GM18951 (cell line): ENCODE measurements at regions not wholly inside any gene's neighbourhood (a gene's known extent, or its start where the extent isn't known, plus 50 kb on each side); places are given as distances from the start of the nearest gene placed in this dataset.

Experiments
- POLR2A ChIP-seq: IDR thresholded peaks from 4 replicates; pipeline ENCODE4 v1.6.1; 2011; ENCODE audit warnings: mild to moderate bottlenecking; ENCODE audit not compliant: insufficient read length, insufficient read depth; ENCODE audit errors: extremely low read depth
- in situ Hi-C: fragments of 300-500 bp; cut with MboI; formaldehyde crosslinking; loops from one replicate; pipeline ENCODE4 v1.12.0; 2022; ENCODE audit warnings: low sequenced_read_pairs, mixed read lengths, inconsistent platforms; ENCODE audit not compliant: unreplicated experiment

DNA sequence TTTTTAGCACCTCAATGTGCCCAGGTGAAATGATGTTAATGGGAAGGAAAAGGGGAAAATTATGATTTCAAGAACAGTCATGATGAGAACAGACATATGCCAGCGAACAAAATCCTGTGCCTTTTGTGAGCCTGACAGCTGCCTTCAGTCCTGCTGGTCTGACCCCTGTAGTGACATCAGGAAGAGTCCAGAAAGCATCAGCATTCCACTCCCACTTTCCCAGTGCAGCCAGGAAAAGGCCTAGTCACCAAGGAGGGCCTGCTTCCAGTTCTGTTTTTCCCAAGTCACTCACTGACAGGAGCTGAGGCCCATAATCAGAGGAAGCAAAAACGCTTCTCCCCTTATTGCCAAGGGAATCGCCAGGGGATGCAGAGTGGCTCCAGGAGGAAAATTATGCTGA is 218.4 kb downstream of the ABHD5 start:
- in situ Hi-C loops = no loop called here
- TF ChIP-seq POLR2A = no peak

DNA sequence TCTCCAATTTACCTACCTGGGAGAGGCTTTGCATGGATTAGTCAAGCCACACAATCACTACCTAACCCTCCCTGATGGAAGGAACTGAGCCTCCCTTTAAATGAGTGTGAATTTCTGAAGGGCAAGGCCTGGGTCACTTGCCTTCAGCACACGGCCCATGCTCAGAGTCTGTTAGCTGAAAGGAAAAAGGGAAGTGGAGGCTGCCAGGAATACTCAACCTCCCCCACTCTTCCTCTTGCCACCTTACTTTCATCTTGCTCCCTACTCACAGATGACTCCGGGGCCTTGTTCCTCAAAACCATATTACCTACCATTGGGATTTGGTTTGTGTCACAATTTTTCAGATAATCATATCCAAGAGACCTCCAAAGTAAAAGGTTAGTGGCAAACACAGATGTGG is 220.0 kb downstream of the ABHD5 start:
- TF ChIP-seq POLR2A = no peak
- in situ Hi-C loops = no loop called here

DNA sequence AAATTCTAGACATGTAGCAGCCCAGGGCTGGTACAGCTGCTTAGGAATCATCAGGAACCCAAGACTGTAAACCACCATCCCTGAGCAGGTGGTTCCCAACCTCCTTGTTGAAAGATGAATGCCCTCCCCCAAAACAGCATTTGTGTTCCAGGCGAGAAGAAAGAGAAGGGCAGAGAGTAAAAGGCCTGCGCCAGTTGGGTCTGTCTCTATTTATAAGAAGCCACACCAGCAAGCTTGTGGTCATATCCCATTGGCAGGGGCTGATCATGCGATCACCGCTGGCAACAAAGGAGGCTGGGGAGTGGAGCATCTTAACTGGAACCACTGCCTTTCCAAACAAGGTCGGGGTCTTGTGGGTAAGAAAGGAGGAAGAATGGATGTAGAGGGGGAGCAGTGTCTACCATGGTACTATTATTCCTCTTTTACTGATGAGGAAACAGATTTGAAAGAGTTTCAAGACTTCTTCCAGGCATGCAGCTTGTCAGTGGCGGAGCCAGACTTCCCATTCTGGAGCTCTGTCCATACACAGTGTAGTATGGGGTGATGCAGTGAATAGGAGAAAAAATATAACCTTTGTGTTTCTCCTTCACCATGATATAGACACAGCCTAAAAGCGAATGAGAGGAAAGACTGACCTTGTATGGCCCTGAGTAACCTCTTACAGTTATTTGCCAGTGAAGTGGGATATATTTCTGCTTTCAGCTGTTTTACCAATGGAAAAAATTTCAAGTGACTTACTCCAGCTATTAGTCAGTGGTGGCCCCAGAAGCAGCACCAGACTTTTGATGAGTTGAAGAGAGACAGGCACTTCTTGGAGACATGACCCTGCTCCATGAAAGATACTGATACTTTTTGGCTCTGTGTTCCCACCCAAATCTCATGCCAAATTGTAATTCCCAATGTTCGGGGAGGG is 222.6 kb downstream of the ABHD5 start:
- no peak for TF ChIP-seq POLR2A
- in situ Hi-C loops = no loop called here

DNA sequence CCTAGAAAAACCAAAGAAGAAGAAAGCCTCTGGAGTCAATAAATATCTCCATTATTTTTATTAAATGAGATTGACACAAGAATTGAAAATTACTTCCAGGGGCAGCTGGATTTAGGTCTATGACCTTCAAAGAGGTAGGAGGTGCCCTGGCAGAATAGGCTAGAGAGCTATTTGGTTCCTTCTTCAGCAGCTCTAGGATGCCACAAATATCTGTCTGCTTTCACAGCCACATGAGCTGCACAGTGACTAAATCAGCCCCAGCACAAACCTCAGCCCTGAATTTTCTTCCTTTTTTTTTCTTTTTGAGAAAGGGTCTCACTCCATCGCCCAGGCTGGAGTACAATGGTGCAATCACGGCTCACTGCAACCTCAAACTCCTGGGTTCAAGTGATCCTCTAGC is 223.5 kb downstream of the ABHD5 start:
- TF ChIP-seq POLR2A = no peak
- in situ Hi-C loops = no loop called here

DNA sequence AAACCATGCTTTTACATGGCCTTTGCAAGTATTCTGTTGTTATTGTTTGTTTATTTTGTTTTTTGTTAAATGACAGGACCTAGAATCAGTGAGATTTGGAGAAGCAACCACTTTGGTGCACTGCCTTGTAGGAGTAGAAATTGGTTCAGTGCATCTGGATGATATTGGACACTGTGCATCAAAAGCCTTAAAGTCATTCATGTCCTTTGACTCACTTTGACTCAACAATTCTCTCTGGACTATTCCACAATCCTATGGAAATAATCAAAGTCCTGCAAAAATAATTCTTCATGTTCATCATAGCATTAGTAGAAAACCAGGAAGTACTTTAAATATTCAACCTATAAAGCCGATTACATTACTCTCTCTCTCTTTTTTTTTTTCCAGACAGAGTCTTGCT is 224.8 kb downstream of the ABHD5 start:
- TF ChIP-seq POLR2A = no peak
- in situ Hi-C loops = no loop called here

DNA sequence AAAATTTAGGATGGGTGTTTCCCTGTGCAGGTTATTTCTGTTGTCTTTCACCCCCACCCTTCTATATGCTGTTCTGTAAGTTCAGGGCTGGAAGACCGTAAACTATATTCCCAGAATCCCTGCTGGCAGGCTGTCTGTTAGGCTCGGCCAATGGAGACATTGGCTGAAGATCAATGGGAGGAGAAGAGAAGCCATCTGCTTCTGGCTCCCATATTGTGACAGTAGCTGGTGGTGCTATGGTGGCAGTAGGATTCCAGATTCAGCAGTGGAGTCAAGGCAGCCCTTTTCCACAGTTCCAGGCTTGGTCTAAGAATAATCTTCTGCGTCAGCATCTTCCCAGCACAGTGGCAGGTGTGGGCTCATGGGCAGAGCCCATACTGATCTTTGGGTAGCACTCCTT is 226.6 kb downstream of the ABHD5 start:
- in situ Hi-C loops = no loop called here
- TF ChIP-seq POLR2A = no peak

DNA sequence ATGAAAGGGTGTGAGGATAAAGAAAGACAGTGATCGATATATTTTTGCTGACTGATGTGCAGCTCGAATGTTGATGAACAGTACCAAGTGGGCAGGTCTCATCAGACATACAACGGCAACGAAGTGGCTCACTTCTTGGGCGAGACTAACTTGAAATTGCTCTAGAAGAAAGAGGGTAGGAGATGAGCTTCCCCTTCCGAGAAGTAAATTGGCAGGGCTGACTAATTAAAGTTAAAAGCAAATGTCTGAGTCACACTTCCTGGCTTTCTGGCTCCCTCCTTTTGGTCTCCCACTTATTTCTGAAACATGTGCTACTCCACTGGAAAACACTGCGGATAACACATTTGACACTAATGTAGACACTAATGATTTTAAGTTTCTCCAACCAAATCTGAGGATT is 228.3 kb downstream of the ABHD5 start:
- in situ Hi-C loops = no loop called here
- TF ChIP-seq POLR2A = no peak

DNA sequence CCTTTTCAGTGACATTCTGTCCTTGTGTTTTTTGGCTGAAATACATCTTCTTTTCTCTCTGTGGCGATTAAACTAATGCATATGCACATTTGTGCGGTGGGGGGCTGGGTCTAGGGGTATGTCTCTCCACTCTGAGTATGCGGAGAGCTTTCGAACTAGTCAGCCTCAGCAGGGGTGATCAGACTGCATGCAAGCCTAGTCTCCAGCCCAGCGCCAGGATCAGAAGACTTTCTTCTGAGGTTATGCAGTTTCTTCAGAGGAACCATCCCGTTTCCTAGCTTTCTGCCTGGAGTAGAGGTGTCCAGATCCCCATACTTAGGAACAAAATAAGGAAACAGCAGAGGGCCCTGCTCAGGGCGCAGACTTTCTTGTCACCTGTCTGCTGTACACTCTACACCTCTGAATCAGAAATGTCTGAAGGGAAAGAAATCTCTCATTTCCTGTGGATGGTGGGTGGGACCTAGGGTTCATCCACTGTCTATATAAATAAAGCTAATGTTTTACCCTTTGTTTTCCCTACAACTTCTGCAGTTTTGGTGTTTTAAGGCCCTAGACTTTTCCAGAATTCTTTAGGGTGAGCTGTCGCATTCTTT is 230.4 kb downstream of the ABHD5 start:
- TF ChIP-seq POLR2A = no peak
- in situ Hi-C loops = no loop called here

DNA sequence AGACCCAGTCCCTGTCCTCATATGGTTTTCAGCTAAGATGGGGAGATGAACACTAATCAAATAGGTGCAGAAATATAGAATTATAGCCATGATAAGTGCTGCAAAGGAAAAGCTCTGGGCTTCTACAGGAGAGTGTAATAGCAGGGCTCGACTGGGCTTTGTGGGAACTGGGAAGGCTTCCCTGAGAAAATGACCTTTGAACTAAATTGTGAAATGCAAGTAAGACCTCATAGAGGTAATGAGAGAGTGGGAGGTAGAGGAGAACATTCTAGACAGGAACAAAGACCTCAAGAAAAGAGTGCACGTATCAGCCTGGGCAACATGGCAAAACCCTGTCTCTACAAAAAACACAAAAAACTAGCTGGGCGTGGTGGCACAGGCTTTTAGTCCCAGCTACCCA is 231.6 kb downstream of the ABHD5 start:
- in situ Hi-C loops = no loop called here
- no peak for TF ChIP-seq POLR2A

DNA sequence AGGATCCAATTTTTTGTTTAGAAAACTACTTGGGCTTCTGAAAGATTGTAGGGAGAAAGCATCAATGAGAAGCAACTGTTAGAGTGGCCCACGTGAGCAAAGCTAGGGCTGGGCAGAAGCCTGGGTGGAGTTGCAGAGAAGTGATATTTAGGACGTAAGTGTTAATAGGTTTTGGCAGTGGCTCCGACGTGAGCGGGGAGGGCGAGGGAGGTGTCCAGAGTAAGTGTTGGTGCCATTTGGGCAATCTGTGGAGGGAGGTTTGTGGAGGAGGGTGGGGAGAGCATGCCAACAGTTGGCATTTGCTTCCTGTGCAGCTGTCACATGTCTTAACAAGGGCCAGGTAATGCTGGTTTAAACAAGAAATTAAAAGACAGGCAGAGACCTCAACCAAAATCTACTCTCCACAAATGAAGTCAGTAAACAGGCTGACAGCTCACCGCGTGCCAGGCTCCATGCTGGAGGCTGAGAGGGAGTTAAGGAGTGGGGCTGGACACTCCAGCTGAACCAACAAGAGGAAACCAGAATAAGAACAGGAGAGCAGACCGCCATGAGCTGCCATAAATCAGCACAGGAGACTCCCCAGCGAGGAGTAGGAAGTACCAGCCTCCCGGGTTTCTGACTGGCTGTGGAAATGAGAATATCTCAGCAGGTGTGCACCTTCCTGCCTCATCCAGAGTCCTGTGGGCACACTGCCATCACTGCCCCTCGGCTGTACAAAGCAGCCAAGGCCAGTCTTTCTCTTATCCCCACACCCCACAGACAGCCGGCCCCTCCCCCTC is 232.6 kb downstream of the ABHD5 start:
- no peak for TF ChIP-seq POLR2A
- in situ Hi-C loops = no loop called here

DNA sequence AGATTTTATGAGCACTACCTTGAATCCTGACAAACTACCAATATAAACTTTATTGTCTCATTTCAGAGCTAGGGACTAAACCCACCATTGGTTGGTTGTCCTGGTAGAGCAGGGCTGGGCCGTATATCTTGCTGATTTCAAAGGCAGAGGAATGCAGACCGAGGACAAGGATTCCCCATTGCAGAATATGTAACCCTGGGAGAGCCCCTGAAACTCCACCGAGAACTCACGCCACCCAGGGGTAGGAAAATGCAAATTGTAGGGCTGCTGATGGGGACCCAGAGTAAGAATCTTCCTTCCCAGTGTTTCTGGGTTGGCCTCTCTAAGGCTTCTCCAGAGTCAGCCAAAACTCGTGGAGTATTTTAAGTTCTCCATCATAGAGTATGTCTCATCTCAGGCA is 235.3 kb downstream of the ABHD5 start:
- no peak for TF ChIP-seq POLR2A
- in situ Hi-C loops = no loop called here

DNA sequence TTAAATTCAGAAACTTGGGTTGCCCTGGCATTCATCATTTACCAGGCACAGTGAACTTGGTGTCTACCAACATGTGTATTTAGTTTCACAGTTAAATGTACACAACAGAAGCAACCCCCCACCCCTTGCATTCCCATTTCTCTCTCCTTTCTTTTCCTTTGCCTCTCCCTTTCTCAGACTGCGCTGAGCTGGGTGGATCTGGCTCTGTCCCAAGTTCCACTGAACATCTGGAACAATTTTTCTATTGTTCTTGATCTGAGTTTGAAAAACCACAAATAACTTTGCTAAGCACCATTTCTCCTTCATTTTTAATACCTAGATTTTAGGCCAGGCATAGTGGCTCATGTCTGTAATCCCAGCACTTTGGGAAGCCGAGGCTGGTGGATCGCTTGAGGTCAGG is 242.2 kb downstream of the ABHD5 start:
- TF ChIP-seq POLR2A = no peak
- in situ Hi-C loops = no loop called here

DNA sequence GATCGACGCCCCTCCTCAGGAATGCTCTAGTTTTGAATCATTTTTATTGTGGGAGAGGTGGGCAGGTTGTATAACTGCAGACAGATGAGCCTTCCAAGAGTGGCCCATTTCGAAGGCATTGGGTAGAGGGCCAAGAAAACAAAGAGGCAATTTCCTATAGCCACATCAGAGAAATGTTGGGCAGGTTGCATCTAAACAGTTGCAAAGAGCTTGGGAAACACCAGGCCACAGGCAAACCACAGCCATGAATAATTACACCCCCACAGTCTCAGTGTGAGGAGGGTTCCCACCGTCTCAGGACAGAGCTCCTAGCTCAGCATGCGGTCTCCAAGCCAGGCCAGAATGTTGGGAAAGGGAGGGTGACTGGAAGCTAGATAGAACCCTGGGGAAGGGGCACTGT is 257.3 kb downstream of the ABHD5 start:
- no peak for TF ChIP-seq POLR2A
- in situ Hi-C loops = no loop called here
